Thymus (tissue), 11 donors: ENCODE measurements at regions not wholly inside any gene's neighbourhood (a gene's known extent, or its start where the extent isn't known, plus 50 kb on each side); places are given as distances from the start of the nearest gene placed in this dataset.

Source experiments
- DNase-seq, 9 donors: peaks; one replicate each; pipeline ENCODE4 v3.0.0-alpha.2; 2013; ENCODE audit warnings: low spot score in 9 of 9, low read depth in 6 of 9, missing footprints in 1 of 9
- H3K27ac ChIP-seq, 2 donors: one replicate each; pipeline ENCODE4 v1.5.1; 2013; ENCODE audit warnings: control low read depth in 1 of 2, low read depth in 1 of 2, low read length in 1 of 2, mild to moderate bottlenecking in 1 of 2, moderate library complexity in 1 of 2
- H3K27me3 ChIP-seq, 2 donors: one replicate each; pipeline ENCODE4 v1.5.1; 2013; ENCODE audit warnings: low read length in 1 of 2; ENCODE audit not compliant: control insufficient read depth in 2 of 2, insufficient read depth in 1 of 2
- H3K36me3 ChIP-seq, 2 donors: one replicate each; pipeline ENCODE4 v1.5.1; 2013; ENCODE audit warnings: low read length in 1 of 2, mild to moderate bottlenecking in 1 of 2, moderate library complexity in 1 of 2; ENCODE audit not compliant: control insufficient read depth in 2 of 2, insufficient read depth in 2 of 2
- H3K4me1 ChIP-seq, 2 donors: one replicate each; pipeline ENCODE4 v1.5.1; 2013; ENCODE audit warnings: low read length in 2 of 2; ENCODE audit not compliant: control insufficient read depth in 2 of 2, insufficient read depth in 2 of 2
- H3K4me3 ChIP-seq, 2 donors: one replicate each; pipeline ENCODE4 v1.5.1; 2013; ENCODE audit warnings: low read length in 2 of 2, control low read depth in 1 of 2, mild to moderate bottlenecking in 1 of 2
- H3K9me3 ChIP-seq, 2 donors: one replicate each; pipeline ENCODE4 v1.5.1; 2013; ENCODE audit warnings: low read length in 1 of 2, mild to moderate bottlenecking in 1 of 2; ENCODE audit not compliant: control insufficient read depth in 2 of 2, insufficient read depth in 1 of 2
- WGBS: extraction: QIAGEN DNeasy Blood & Tissue Kit; methylation state at CpG from one replicate; pipeline ENCODE4 v1.1.7; 2013; 5-methylcytosine and 5-hydroxymethylcytosine counted together
- donor health status: healthy.

DNA sequence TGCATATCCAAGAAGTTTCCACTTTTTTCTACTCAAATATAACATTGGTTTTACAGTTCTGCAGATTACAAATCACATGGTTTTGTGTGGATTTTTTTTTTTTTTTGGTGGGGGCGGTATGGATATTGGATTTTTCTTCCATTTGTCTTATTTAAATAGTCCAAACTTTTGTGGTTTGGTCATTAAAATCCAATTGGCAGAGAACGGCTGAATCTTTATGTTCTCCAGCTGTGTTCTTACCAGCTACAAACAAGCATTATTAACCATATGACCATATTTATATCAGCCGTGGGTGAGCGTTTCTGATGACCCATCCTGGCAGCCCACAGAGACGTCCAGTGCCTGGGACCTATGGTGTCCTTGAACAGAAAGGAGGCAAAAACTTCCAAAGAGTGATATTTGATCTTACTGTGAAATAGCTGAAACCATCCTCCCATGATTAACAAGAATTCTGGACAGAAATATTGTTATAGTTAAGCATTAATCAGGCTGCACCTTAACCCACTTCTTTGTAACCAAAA, 200.4 kb downstream of the LYPLAL1 start:
- Histone ChIP-seq H3K27ac (no peak overlapping the region), H3K27me3 (no peaks in the 10 kb centered on the region), H3K9me3 (no peaks in the 10 kb centered on the region), H3K4me1 (no peaks in the 10 kb centered on the region), H3K4me3 (no peak overlapping the region), H3K36me3 (no peaks in the 10 kb centered on the region)
- DNase-seq = no peak
- 92% methylated on average over 5 of the region's 5 CpGs for whole genome bisulfite sequencing

DNA sequence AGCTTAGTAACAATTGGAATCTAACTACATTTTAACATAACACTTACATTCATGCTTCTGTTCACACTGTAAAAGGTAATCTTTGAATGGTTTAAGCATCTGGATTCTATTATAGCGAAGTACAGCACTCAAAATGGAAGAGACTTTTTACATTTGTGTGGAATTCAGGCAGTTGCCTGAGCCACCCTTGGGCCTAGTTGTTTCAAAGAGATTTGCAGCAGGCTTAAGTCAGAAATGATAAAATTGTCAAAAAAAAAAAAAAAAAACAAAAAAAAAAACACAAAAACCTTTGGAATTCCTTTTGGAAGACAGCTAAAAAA, 199.9 kb downstream of the LYPLAL1 start:
- no peaks in the 10 kb centered on the region for H3K4me1 ChIP-seq
- H3K36me3 ChIP-seq = no peaks in the 10 kb centered on the region
- H3K27me3 ChIP-seq = no peaks in the 10 kb centered on the region
- DNase-seq = no peak
- 84% methylated on average over 1 of the region's 1 CpG for WGBS
- H3K4me3 ChIP-seq = no peak overlapping the region
- no peak overlapping the region for H3K27ac ChIP-seq
- no peaks in the 10 kb centered on the region for H3K9me3 ChIP-seq

DNA sequence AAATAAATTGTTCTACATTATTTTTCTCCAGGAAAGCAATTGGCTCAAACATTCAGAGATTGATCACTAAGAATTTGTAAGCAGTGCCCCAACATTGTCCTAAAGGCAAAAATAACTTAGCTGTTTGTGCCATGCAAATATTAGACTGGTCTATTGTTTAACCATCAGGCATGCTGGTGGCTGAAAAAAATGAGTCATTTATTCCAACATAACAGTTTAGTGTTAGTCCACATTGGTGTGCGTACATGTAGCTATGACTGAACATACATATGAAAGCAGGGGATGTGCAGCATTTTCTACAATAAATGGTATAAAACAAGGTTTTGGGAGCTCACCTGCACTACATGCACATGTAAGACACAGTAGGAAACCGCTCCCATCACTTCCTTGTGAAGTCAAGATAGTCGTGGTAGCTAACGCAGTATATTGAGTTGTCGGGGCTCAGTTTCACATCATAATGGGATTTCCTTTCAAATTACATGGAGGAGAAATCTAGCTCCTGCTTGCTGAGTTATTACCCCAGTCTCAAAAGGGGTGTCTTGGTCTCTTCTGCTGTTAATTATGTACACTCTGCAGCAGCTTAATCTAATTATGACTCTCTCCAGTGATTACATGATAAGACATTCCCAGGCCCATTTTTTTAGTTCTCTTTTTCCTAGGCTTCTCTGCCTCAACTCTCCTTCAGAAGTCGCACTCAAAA, 199.4 kb downstream of the LYPLAL1 start:
- Histone ChIP-seq H3K36me3 (no peaks in the 10 kb centered on the region), H3K4me1 (no peaks in the 10 kb centered on the region), H3K27me3 (no peaks in the 10 kb centered on the region), H3K9me3 (no peaks in the 10 kb centered on the region), H3K4me3 (no peak overlapping the region), H3K27ac (no peak overlapping the region)
- WGBS = 92% methylated on average over 6 of the region's 6 CpGs
- DNase-seq = no peak

DNA sequence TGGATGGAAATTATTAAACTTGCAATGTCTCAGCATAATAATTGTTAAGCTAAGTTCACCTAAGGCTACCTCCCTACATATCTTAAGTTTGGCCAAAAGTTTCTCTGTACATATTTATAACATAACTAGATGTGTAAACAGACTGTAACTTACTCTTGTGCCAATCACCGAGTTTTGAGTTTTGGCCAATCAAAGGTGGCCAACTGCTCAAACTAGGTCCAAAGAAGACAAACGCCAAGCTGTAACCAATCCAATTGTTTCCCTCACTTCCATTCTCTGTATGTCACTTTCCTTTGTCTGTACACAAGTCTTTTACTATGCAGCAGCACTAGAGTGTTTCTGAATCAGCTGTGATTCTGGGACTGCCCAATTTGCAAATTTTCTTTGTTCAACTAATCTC, 197.8 kb downstream of the LYPLAL1 start:
- no peak for DNase-seq
- no peak overlapping the region for H3K27ac ChIP-seq
- 96% methylated on average over 2 of the region's 2 CpGs for WGBS
- H3K4me1 ChIP-seq = no peaks in the 10 kb centered on the region
- no peaks in the 10 kb centered on the region for H3K36me3 ChIP-seq
- no peak overlapping the region for H3K4me3 ChIP-seq
- no peaks in the 10 kb centered on the region for H3K27me3 ChIP-seq
- no peaks in the 10 kb centered on the region for H3K9me3 ChIP-seq

DNA sequence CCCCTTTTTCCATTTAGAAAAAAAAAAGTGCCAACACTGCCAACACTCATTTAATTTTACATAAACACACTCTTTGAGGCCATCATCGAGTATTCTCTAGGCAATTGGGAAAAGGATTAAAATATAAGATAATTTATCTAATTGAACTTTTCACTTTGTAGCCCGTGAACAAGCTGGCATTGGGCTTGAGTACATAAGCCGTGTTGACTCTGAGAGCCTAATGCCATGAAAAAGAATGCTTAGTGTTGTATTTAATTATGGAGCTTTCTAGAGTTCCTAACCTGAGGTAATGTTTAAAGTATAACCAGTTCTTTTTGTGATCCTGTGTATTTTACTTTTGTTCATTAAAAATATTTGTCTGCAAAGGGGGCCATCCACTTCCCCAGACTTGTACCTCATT, 193.8 kb downstream of the LYPLAL1 start:
- Histone ChIP-seq H3K27me3 (no peaks in the 10 kb centered on the region), H3K36me3 (no peaks in the 10 kb centered on the region), H3K4me1 (no peaks in the 10 kb centered on the region), H3K27ac (no peak overlapping the region), H3K9me3 (no peaks in the 10 kb centered on the region), H3K4me3 (no peak overlapping the region)
- 94% methylated on average over 3 of the region's 3 CpGs for WGBS
- DNase-seq = no peak

DNA sequence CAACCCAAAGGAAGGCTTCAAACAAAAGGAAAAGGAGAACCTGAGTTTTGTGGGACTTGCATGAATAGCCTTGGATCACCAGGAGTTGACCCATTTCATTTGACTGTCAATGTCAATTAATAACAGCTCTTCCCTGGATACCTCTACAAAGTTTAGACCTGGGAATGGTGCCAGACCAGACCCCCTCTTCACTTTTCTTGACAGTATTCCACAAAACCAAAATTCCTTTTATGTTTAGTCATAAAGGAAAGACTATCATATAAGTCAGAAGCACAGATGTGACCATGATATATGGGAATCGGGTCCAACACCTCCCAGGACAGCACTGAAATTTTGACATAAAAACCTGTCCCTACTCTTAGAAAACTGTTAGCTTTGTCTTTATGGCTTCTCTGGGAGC, 191.8 kb downstream of the LYPLAL1 start:
- no peaks in the 10 kb centered on the region for H3K36me3 ChIP-seq
- no peak for DNase-seq
- H3K27ac ChIP-seq = no peak overlapping the region
- no peaks in the 10 kb centered on the region for H3K4me1 ChIP-seq
- H3K4me3 ChIP-seq = no peak overlapping the region
- H3K9me3 ChIP-seq = no peaks in the 10 kb centered on the region
- no peaks in the 10 kb centered on the region for H3K27me3 ChIP-seq
- WGBS = 96% methylated on average over 1 of the region's 1 CpG

DNA sequence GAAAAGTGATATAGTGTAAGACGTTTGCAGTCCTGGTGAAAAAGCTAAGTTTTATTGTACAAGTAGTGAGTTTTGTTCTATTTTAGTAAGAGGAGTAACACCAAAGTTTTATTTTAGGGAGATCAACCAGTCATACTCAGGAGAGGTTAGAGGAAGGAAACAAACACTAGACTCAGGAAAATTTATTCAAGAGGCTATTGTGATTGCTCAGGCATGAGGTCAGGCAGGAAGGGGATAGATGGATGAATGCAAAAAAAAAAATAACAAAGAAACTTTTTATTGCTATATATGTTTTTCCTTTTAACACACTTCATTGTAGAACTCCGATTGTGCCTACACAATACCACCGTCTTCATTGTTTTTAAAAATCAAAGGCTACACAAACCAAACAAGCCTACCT, 189.0 kb downstream of the LYPLAL1 start:
- Histone ChIP-seq H3K36me3 (no peaks in the 10 kb centered on the region), H3K27ac (no peak overlapping the region), H3K4me1 (no peaks in the 10 kb centered on the region), H3K27me3 (no peaks in the 10 kb centered on the region), H3K9me3 (no peaks in the 10 kb centered on the region), H3K4me3 (no peak overlapping the region)
- WGBS = 66% methylated on average over 3 of the region's 3 CpGs
- no peak for DNase-seq

DNA sequence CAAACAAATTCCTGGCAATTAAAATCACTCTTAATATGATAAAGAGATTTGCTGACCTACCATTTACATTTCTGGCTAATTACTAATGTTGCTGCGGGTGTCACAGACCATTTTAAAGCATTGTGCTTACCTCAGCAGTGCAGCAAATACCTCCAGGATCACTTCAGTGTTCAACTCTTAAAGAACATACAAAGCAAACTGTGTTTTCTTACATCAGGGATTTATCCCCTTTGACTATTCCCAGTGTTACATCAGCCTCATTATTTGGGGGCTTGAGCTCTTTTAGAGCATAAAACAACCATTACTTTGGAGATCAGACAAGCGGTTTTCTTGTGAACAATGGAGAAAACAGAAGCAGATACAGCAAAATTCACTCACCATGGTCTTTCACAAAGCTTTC, 185.4 kb downstream of the LYPLAL1 start:
- no peaks in the 10 kb centered on the region for H3K36me3 ChIP-seq
- 89% methylated on average over 2 of the region's 2 CpGs for WGBS
- no peak overlapping the region for H3K4me3 ChIP-seq
- no peak overlapping the region for H3K27ac ChIP-seq
- no peaks in the 10 kb centered on the region for H3K4me1 ChIP-seq
- no peak for DNase-seq
- H3K9me3 ChIP-seq = no peaks in the 10 kb centered on the region
- H3K27me3 ChIP-seq = no peaks in the 10 kb centered on the region

DNA sequence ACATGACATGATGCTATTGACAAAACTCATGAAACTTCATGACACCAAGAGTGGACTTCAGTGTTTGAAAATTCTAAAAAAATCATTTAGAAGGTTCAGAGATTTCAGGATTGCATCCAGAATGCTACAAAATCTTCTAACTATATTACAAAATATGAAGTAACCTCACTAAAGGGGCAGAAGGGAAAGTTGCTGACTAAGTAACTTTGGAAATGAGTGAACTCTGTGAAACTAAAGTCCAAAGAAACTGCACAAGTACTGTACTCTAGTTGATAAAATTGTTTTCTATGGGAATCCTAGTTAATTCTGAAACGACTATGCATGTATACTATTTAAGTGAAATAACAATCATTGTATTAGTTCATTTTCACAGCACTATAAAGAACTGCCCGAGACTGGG, 184.4 kb downstream of the LYPLAL1 start:
- WGBS = 91% methylated on average over 2 of the region's 2 CpGs
- no peak for DNase-seq
- H3K9me3 ChIP-seq = no peaks in the 10 kb centered on the region

More for the DNA sequence above, 184.4 kb downstream of the LYPLAL1 start:
- Histone ChIP-seq H3K27ac (no peak overlapping the region), H3K27me3 (no peaks in the 10 kb centered on the region), H3K4me3 (no peak overlapping the region), H3K4me1 (no peaks in the 10 kb centered on the region), H3K36me3 (no peaks in the 10 kb centered on the region)
